ENCODE measurements at regions not wholly inside any gene's neighbourhood (a gene's known extent, or its start where the extent isn't known, plus 50 kb on each side); places are given as distances from the start of the nearest gene placed in this dataset.

DNA sequence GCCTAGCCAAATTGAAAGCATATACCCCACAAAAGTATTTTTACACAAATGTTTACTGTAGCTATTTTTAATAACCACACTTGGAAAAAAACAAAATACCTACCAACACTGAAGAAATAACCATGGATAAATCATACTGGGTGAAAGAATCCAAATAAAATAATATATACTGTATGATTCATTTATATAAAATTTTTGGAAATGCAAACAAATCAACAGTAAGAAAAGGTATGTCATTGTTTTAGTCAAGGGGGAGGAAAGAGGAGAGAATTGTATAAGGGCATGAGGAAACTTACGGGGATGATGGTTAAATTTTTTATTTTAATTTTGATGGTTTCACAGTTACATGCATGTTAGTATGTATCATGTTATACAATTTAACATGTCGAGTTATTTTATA is 557.8 kb downstream of the TECRL start:
- TF ChIP-seq, protein P1, sequence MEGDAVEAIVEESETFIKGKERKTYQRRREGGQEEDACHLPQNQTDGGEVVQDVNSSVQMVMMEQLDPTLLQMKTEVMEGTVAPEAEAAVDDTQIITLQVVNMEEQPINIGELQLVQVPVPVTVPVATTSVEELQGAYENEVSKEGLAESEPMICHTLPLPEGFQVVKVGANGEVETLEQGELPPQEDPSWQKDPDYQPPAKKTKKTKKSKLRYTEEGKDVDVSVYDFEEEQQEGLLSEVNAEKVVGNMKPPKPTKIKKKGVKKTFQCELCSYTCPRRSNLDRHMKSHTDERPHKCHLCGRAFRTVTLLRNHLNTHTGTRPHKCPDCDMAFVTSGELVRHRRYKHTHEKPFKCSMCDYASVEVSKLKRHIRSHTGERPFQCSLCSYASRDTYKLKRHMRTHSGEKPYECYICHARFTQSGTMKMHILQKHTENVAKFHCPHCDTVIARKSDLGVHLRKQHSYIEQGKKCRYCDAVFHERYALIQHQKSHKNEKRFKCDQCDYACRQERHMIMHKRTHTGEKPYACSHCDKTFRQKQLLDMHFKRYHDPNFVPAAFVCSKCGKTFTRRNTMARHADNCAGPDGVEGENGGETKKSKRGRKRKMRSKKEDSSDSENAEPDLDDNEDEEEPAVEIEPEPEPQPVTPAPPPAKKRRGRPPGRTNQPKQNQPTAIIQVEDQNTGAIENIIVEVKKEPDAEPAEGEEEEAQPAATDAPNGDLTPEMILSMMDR (IDR thresholded peaks at IDR 0.05; ENCODE audit: low read depth, low read length, poor library complexity, severe bottlenecking): no peak
- TF ChIP-seq EZH2phosphoT487 (IDR thresholded peaks at IDR 0.05; ENCODE audit: borderline replicate concordance, low read length): no peak

Measured in DOHH2 (cell line).